ENCODE measurements at regions not wholly inside any gene's neighbourhood (a gene's known extent, or its start where the extent isn't known, plus 50 kb on each side); places are given as distances from the start of the nearest gene placed in this dataset.
"Not testable (repeated sequence)": the region's sequence is repeated elsewhere in the genome, so short reads cannot be mapped to it uniquely, and the experiment has no call there.

- not testable (repeated sequence) for DNase-seq (ENCODE audit: low spot score)
Observed at GRCh38 chr10:131581547-131581946, 270.0 kb upstream of the TCERG1L start.

GRCh38 chr10:131584287-131584686 is 272.8 kb upstream of the TCERG1L start:
- no peak for DNase-seq (ENCODE audit: low spot score)

- DNase-seq (ENCODE audit: low spot score), result no peak
Observed at GRCh38 chr10:131585761-131586160, 274.2 kb upstream of the TCERG1L start.

- DNase-seq (ENCODE audit: low spot score), result no peak
Observed at GRCh38 chr10:131586958-131587357, 275.4 kb upstream of the TCERG1L start.

- DNase-seq (ENCODE audit: low spot score), result no peak
Observed at GRCh38 chr10:131587976-131588680, 276.6 kb upstream of the TCERG1L start.

GRCh38 chr10:131588704-131589220 is 277.2 kb upstream of the TCERG1L start:
- no peak for DNase-seq (ENCODE audit: low spot score)

GRCh38 chr10:131590567-131590966 is 279.0 kb upstream of the TCERG1L start:
- DNase-seq (ENCODE audit: low spot score), result no peak

- no peak for DNase-seq (ENCODE audit: low spot score)
Observed at GRCh38 chr10:131591936-131592335, 280.4 kb upstream of the TCERG1L start.

- DNase-seq (ENCODE audit: low spot score), result no peak
Observed at GRCh38 chr10:131609176-131609575, 291.6 kb upstream of the PPP2R2D start.

GRCh38 chr10:131615150-131615549 is 285.7 kb upstream of the PPP2R2D start:
- no peak for DNase-seq (ENCODE audit: low spot score)

- DNase-seq (ENCODE audit: low spot score), result no peak
Observed at GRCh38 chr10:131616040-131616439, 284.8 kb upstream of the PPP2R2D start.

- no peak for DNase-seq (ENCODE audit: low spot score)
Observed at GRCh38 chr10:131617113-131617858, 283.5 kb upstream of the PPP2R2D start.

- no peak for DNase-seq (ENCODE audit: low spot score)
Observed at GRCh38 chr10:131618587-131619267, 282.1 kb upstream of the PPP2R2D start.

GRCh38 chr10:131620314-131620713 is 280.5 kb upstream of the PPP2R2D start:
- no peak for DNase-seq (ENCODE audit: low spot score)

- DNase-seq (ENCODE audit: low spot score), result no peak
Observed at GRCh38 chr10:131620904-131621303, 279.9 kb upstream of the PPP2R2D start.

- DNase-seq (ENCODE audit: low spot score), result no peak
Observed at GRCh38 chr10:131621784-131622624, 278.8 kb upstream of the PPP2R2D start.

- DNase-seq (ENCODE audit: low spot score), result no peak
Observed at GRCh38 chr10:131625041-131625440, 275.8 kb upstream of the PPP2R2D start.

- DNase-seq (ENCODE audit: low spot score), result no peak
Observed at GRCh38 chr10:131626274-131626673, 274.5 kb upstream of the PPP2R2D start.

- no peak for DNase-seq (ENCODE audit: low spot score)
Observed at GRCh38 chr10:131629026-131629770, 271.6 kb upstream of the PPP2R2D start.

GRCh38 chr10:131630772-131631258 is 270.0 kb upstream of the PPP2R2D start:
- DNase-seq (ENCODE audit: low spot score), result no peak

- no peak for DNase-seq (ENCODE audit: low spot score)
Observed at GRCh38 chr10:131631619-131632018, 269.2 kb upstream of the PPP2R2D start.

All from hematopoietic multipotent progenitor cell treated with erythropoietin and hydrocortisone succinate and interleukin-3 and kit ligand, for 17 days (in vitro differentiated cells).